22Rv1 (cell line): ENCODE measurements at regions not wholly inside any gene's neighbourhood (a gene's known extent, or its start where the extent isn't known, plus 50 kb on each side); places are given as distances from the start of the nearest gene placed in this dataset.

ENCODE experiments used
- CTCF ChIP-seq: fragments of 450-650 bp; IDR thresholded peaks from 2 replicates; pipeline ENCODE4 v1.5.1; 2017; ENCODE audit warnings: mild to moderate bottlenecking
- ZFX ChIP-seq: fragments of 450-650 bp; IDR thresholded peaks from 2 replicates; pipeline ENCODE4 v1.6.1; 2017; ENCODE audit warnings: antibody characterized with exemption, borderline replicate concordance

DNA sequence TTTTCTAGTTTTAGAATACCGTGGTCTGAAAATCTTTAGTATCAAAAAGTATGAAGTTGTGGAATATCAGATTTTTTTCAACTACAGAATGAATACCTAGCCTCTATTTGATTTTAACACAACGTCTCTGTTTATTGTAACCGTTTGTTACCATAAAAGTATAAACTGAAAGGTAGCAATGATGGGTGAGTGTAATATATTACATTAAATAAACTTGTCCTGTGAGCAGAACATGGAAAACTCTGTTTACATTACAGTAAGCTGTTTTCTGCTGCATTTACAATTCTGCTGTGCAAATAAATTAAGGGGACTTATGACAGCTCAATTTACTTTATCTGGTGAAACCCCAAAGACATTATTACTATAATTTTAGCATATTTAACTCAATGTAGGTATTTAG is 62.5 kb downstream of the CHRM3 start:
- TF ChIP-seq CTCF (no peak), ZFX (no peak)
